Kidney (tissue), 13 donors: ENCODE measurements at regions not wholly inside any gene's neighbourhood (a gene's known extent, or its start where the extent isn't known, plus 50 kb on each side); places are given as distances from the start of the nearest gene placed in this dataset.

Experiments used
- DNase-seq, 5 donors: peaks; one replicate each; pipeline ENCODE4 v3.0.0-alpha.2; 2013 to 2020
- FAIRE-seq: peaks from 2 replicates; lab custom pipeline; 2012; peaks lifted over from hg19 to GRCh38; lab: Jason Lieb, UNC
- H3K27ac ChIP-seq, 2 donors: one replicate each; pipeline ENCODE4 v1.7.0; 2013; ENCODE audit warnings: low read depth in 2 of 2, low read length in 2 of 2, inconsistent platforms in 1 of 2
- H3K27me3 ChIP-seq: one replicate; pipeline ENCODE4 v1.7.1; 2013; ENCODE audit warnings: low read length, inconsistent platforms; ENCODE audit not compliant: control insufficient read depth, insufficient read depth
- H3K36me3 ChIP-seq, 3 donors: one replicate each; pipeline versions ENCODE4 v1.7.0 to v1.7.1; 2013; ENCODE audit warnings: low read length in 3 of 3, control low read depth in 1 of 3, inconsistent platforms in 1 of 3; ENCODE audit not compliant: insufficient read depth in 3 of 3, control insufficient read depth in 2 of 3
- H3K4me1 ChIP-seq, 3 donors: one replicate each; pipeline versions ENCODE4 v1.7.0 to v1.7.1; 2013; ENCODE audit warnings: low read length in 3 of 3, inconsistent platforms in 1 of 3, low read depth in 1 of 3; ENCODE audit not compliant: control insufficient read depth in 2 of 3, insufficient read depth in 2 of 3
- H3K4me3 ChIP-seq, 3 donors: one replicate each; pipeline versions ENCODE4 v1.7.0 to v1.8.1; 2013; ENCODE audit warnings: low read length in 3 of 3, control low read depth in 1 of 3, inconsistent platforms in 1 of 3
- H3K9ac ChIP-seq, 3 donors: one replicate each; pipeline versions ENCODE4 v1.7.0 to v1.7.1; 2013; ENCODE audit warnings: low read length in 3 of 3, control low read depth in 1 of 3, inconsistent platforms in 1 of 3
- H3K9me3 ChIP-seq, 3 donors: one replicate each; pipeline versions ENCODE4 v1.7.0 to v1.7.1; 2013; ENCODE audit warnings: low read length in 3 of 3, control low read depth in 1 of 3, inconsistent platforms in 1 of 3; ENCODE audit not compliant: control insufficient read depth in 2 of 3, insufficient read depth in 1 of 3
- intact Hi-C: fragments of 100-400 bp; cut with DNase I; formaldehyde crosslinking; loops from one replicate; pipeline ENCODE4 v1.11.1; 2022
- TF ChIP-seq, protein P1 (sequence below): IDR thresholded peaks from 3 replicates; pipeline ENCODE4 v1.5.1; 2012; ENCODE audit warnings: mild to moderate bottlenecking, moderate library complexity, borderline replicate concordance; ENCODE audit not compliant: insufficient read depth; ENCODE audit errors: extremely low read depth
- donor health status: control.
- donor health status: control.
- donor health status: control.
- donor health status: control.
- donor health status: control.
- donor health status: DM: yes; HTN: yes; CAD: no.
- donor health status: Normal renal cell carcinoma (clear cell type).

GRCh38 chr11:129314371-129314770 is 61.3 kb upstream of the BARX2 start:
- intact Hi-C loops, result no loop called here
- H3K4me3 ChIP-seq, result no peak overlapping the region
- no peaks in the 10 kb centered on the region for H3K9me3 ChIP-seq
- H3K9ac ChIP-seq, result no peak overlapping the region
- H3K36me3 ChIP-seq, result no peaks in the 10 kb centered on the region
- no peak for DNase-seq
- no peak for FAIRE-seq
- no peaks in the 10 kb centered on the region for H3K4me1 ChIP-seq
- no peak overlapping the region for H3K27ac ChIP-seq
- no peaks in the 10 kb centered on the region for H3K27me3 ChIP-seq
- TF ChIP-seq, protein P1, sequence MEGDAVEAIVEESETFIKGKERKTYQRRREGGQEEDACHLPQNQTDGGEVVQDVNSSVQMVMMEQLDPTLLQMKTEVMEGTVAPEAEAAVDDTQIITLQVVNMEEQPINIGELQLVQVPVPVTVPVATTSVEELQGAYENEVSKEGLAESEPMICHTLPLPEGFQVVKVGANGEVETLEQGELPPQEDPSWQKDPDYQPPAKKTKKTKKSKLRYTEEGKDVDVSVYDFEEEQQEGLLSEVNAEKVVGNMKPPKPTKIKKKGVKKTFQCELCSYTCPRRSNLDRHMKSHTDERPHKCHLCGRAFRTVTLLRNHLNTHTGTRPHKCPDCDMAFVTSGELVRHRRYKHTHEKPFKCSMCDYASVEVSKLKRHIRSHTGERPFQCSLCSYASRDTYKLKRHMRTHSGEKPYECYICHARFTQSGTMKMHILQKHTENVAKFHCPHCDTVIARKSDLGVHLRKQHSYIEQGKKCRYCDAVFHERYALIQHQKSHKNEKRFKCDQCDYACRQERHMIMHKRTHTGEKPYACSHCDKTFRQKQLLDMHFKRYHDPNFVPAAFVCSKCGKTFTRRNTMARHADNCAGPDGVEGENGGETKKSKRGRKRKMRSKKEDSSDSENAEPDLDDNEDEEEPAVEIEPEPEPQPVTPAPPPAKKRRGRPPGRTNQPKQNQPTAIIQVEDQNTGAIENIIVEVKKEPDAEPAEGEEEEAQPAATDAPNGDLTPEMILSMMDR, result no peak

- H3K9ac ChIP-seq, result no peak overlapping the region
- no peak overlapping the region for H3K27ac ChIP-seq
- peak in 2 of 5 donors; percentile 25 to 31 for DNase-seq
- no peaks in the 10 kb centered on the region for H3K9me3 ChIP-seq
- H3K36me3 ChIP-seq, result no peaks in the 10 kb centered on the region
- no peak for FAIRE-seq
- no peak overlapping the region for H3K4me3 ChIP-seq
- TF ChIP-seq, protein P1, result no peak
- intact Hi-C loops, result no loop called here
- no peaks in the 10 kb centered on the region for H3K4me1 ChIP-seq
- no peaks in the 10 kb centered on the region for H3K27me3 ChIP-seq
Observed at GRCh38 chr11:129313541-129314297, 61.9 kb upstream of the BARX2 start.

DNA sequence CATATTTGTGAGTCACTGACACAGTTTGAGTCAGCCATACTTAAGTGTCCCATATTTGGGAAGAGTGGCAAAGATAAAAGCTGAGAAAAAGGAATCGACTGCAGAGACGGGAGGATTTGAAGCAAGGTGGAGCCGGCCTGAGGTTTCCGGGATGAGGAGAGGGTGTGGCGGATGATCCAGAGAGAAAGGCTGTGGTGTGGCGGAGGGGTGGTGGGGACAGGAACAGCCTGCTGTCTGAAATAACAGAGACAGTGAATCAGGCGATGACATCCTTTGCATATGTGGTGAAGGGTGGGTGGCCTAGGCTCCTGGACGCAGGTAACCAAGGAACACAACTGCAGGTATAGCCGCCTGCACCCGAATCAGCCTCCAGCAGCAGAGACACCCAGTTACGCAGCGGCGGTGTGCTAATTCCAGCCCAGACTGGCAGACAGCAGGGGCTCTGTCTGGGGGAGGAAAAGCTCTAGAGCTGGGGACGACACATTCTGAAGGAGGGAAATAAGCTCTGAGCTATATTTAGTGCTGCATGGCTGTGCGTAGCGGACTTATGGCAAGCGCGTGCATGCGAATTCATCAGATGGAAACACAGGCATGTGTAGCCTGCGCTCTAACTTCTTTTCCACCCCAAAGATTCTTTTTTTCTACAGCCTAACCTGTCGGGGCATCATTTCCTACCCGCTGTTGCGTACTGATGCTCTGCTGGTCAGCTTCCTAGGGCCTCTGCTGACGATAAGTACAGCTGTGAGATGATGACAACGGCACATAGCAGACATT is 62.7 kb upstream of the BARX2 start:
- Histone ChIP-seq H3K36me3 (no peaks in the 10 kb centered on the region), H3K27ac (no peak overlapping the region), H3K4me1 (no peaks in the 10 kb centered on the region), H3K27me3 (no peaks in the 10 kb centered on the region), H3K9me3 (no peaks in the 10 kb centered on the region), H3K9ac (no peak overlapping the region), H3K4me3 (no peak overlapping the region)
- TF ChIP-seq, protein P1, result no peak
- intact Hi-C loops, result no loop called here
- DNase-seq, result peak in 2 of 5 donors; percentile 45 to 46
- FAIRE-seq, result no peak
